B cell (primary cell): ENCODE measurements at regions not wholly inside any gene's neighbourhood (a gene's known extent, or its start where the extent isn't known, plus 50 kb on each side); places are given as distances from the start of the nearest gene placed in this dataset.

Source experiments
- ATAC-seq: fragments of 200-7000 bp; cut with Tn5 transposase; one replicate; pipeline ENCODE4 v1.10.0; 2021; ENCODE audit warnings: low read depth, mild to moderate bottlenecking, moderate number of reproducible peaks, moderate library complexity
- CTCF ChIA-PET: fragments of 350-600 bp; sonication (Branson Sonifier 250); formaldehyde crosslinking; loops from one replicate; lab custom pipeline; 2021; ENCODE audit warnings: antibody characterized with exemption, inconsistent platforms; lab: Charles Lee
- POLR2A ChIA-PET: fragments of 350-600 bp; sonication (Branson Sonifier 250); formaldehyde crosslinking; loops from one replicate; lab custom pipeline; 2021; ENCODE audit warnings: antibody characterized with exemption; lab: Charles Lee
- DNase-seq: peaks from one replicate; pipeline ENCODE4 v3.0.0; 2013
- H2AFZ ChIP-seq: 2 replicates; pipeline ENCODE4 v1.6.1; 2012; ENCODE audit warnings: mild to moderate bottlenecking, low read depth, low read length; ENCODE audit not compliant: insufficient read depth, poor library complexity, severe bottlenecking
- H3K27ac ChIP-seq, 2 donors: 1 replicate in 1 of 2; 2 replicates in 1 of 2; pipeline ENCODE4 v1.5.1; 2012 to 2013; ENCODE audit warnings: low read length in 2 of 2, mild to moderate bottlenecking in 2 of 2, moderate library complexity in 1 of 2
- H3K27me3 ChIP-seq, 4 experiments: fragments of 200-600 bp in 1 of 4; sonication (generic) in 1 of 4; replicated peaks in 1 of 4; 1 replicate in 2 of 4; 2 replicates in 2 of 4; pipeline versions ENCODE4 v1.6.1 to v1.7.0; 2013 to 2016; ENCODE audit warnings: low read length in 3 of 4, mild to moderate bottlenecking in 2 of 4, mixed read lengths in 1 of 4, moderate library complexity in 1 of 4; ENCODE audit not compliant: insufficient read depth in 4 of 4, control insufficient read depth in 3 of 4; ENCODE audit errors: control extremely low read depth in 1 of 4
- H3K36me3 ChIP-seq, 2 experiments: replicated peaks in 1 of 2; 1 replicate in 1 of 2; 2 replicates in 1 of 2; pipeline versions ENCODE4 v1.6.1 to v1.7.1; 2013; ENCODE audit warnings: low read length in 1 of 2; ENCODE audit not compliant: insufficient read depth in 2 of 2, control insufficient read depth in 1 of 2; ENCODE audit errors: control extremely low read depth in 1 of 2, extremely low read depth in 1 of 2
- H3K4me1 ChIP-seq, 2 donors: fragments of 200-600 bp in 1 of 2; sonication (generic) in 1 of 2; 1 replicate in 1 of 2; 2 replicates in 1 of 2; pipeline versions ENCODE4 v1.5.1 to v1.6.1; 2013 to 2017; ENCODE audit warnings: low read length in 2 of 2; ENCODE audit not compliant: control insufficient read depth in 2 of 2, insufficient read depth in 2 of 2
- H3K4me2 ChIP-seq: replicated peaks from 2 replicates; pipeline ENCODE3; 2012; ENCODE audit warnings: mild to moderate bottlenecking, low read depth, low read length; ENCODE audit not compliant: poor library complexity, severe bottlenecking
- H3K4me3 ChIP-seq, 5 experiments: fragments of 200-600 bp in 1 of 5; sonication (generic) in 1 of 5; 1 replicate in 3 of 5; 2 replicates in 2 of 5; pipeline versions ENCODE4 v1.5.1 to v1.7.0; 2011 to 2016; ENCODE audit warnings: low read length in 4 of 5, mild to moderate bottlenecking in 4 of 5, low read depth in 2 of 5, control low read depth in 1 of 5, moderate library complexity in 1 of 5; ENCODE audit not compliant: insufficient read depth in 1 of 5; ENCODE audit errors: control extremely low read depth in 1 of 5, extremely low read depth in 1 of 5
- H3K79me2 ChIP-seq: fragments of 200-600 bp; sonication (generic); one replicate; pipeline ENCODE4 v1.6.0; 2016; ENCODE audit warnings: low read length; ENCODE audit not compliant: control insufficient read depth, insufficient read depth
- H3K9ac ChIP-seq: fragments of 200-600 bp; sonication (generic); 2 replicates; pipeline ENCODE4 v1.6.1; 2017; ENCODE audit warnings: mild to moderate bottlenecking, low read length, moderate library complexity
- H3K9me3 ChIP-seq, 3 donors: one replicate each; pipeline versions ENCODE4 v1.6.1 to v1.7.1; 2013; ENCODE audit warnings: low read length in 2 of 3; ENCODE audit not compliant: control insufficient read depth in 2 of 3, insufficient read depth in 1 of 3; ENCODE audit errors: control extremely low read depth in 1 of 3
- H4K20me1 ChIP-seq: 2 replicates; pipeline ENCODE4 v1.6.0; 2012; ENCODE audit warnings: mild to moderate bottlenecking, low read length; ENCODE audit not compliant: insufficient read depth, control insufficient read depth, poor library complexity, severe bottlenecking
- H3K27ac Mint-ChIP-seq: one replicate; pipeline ENCODE4 v1.8.0; 2021; ENCODE audit warnings: mixed read lengths
- H3K27me3 Mint-ChIP-seq: one replicate; pipeline ENCODE4 v1.8.0; 2021; ENCODE audit warnings: mixed read lengths
- H3K4me1 Mint-ChIP-seq: one replicate; pipeline ENCODE4 v1.8.0; 2021; ENCODE audit warnings: mixed read lengths
- H3K4me3 Mint-ChIP-seq: one replicate; pipeline ENCODE4 v1.8.0; 2021; ENCODE audit warnings: mixed read lengths
- H3K9me3 Mint-ChIP-seq: one replicate; pipeline ENCODE4 v1.8.0; 2022; ENCODE audit warnings: mixed read lengths; ENCODE audit not compliant: insufficient read depth
- EZH2 ChIP-seq: IDR thresholded peaks from 2 replicates; pipeline ENCODE4 v1.6.1; 2012; ENCODE audit warnings: borderline replicate concordance, low read depth, mild to moderate bottlenecking, moderate library complexity, low read length; ENCODE audit not compliant: insufficient read depth, poor library complexity, severe bottlenecking
- WGBS: methylation state at CpG from one replicate; pipeline ENCODE4 v1.1.5; 2013; ENCODE audit warnings: missing lambda C conversion rate; ENCODE audit not compliant: insufficient coverage; 5-methylcytosine and 5-hydroxymethylcytosine counted together
- intact Hi-C: fragments of 100-400 bp; cut with micrococcal nuclease; formaldehyde crosslinking; loops from one replicate; pipeline ENCODE4 v1.10.0; 2022
- TF ChIP-seq, protein P1 (sequence below): fragments of 200-600 bp; IDR thresholded peaks from one replicate; pipeline ENCODE4 v1.8.0; 2022; ENCODE audit warnings: antibody characterized with exemption, mild to moderate bottlenecking

GRCh38 chr18:68623342-68623741 is 91.6 kb downstream of the TMX3 start:
- Histone ChIP-seq H3K79me2 (no peaks in the 10 kb centered on the region), H3K4me2 (no peak overlapping the region), H2AFZ (no peak overlapping the region), H3K27ac (no peak overlapping the region), H3K9me3 (no peaks in the 10 kb centered on the region), H3K36me3 (no peaks in the 10 kb centered on the region), H3K27me3 (no peaks in the 10 kb centered on the region), H4K20me1 (no peaks in the 10 kb centered on the region), H3K9ac (no peak overlapping the region), H3K4me3 (no peak overlapping the region), H3K4me1 (no peaks in the 10 kb centered on the region)
- H3K4me3 Mint-ChIP-seq, result no peak overlapping the region
- no peaks in the 10 kb centered on the region for H3K9me3 Mint-ChIP-seq
- H3K4me1 Mint-ChIP-seq, result no peaks in the 10 kb centered on the region
- DNase-seq, result peak; percentile 8
- TF ChIP-seq, protein P1, sequence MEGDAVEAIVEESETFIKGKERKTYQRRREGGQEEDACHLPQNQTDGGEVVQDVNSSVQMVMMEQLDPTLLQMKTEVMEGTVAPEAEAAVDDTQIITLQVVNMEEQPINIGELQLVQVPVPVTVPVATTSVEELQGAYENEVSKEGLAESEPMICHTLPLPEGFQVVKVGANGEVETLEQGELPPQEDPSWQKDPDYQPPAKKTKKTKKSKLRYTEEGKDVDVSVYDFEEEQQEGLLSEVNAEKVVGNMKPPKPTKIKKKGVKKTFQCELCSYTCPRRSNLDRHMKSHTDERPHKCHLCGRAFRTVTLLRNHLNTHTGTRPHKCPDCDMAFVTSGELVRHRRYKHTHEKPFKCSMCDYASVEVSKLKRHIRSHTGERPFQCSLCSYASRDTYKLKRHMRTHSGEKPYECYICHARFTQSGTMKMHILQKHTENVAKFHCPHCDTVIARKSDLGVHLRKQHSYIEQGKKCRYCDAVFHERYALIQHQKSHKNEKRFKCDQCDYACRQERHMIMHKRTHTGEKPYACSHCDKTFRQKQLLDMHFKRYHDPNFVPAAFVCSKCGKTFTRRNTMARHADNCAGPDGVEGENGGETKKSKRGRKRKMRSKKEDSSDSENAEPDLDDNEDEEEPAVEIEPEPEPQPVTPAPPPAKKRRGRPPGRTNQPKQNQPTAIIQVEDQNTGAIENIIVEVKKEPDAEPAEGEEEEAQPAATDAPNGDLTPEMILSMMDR, result peak; percentile 29
- TF ChIP-seq EZH2, result no peak
- ChIA-PET POLR2A (no interaction called here), CTCF (no interaction called here)
- no peaks in the 10 kb centered on the region for H3K27me3 Mint-ChIP-seq
- no CpG with 5 or more reads among the region's 3 CpGs for WGBS
- no peak for ATAC-seq
- intact Hi-C loops, result loop anchor here (1.0 kb wide), 1 partner anchor 1406 kb away; no protein-coding TSS in a partner anchor
- no peak overlapping the region for H3K27ac Mint-ChIP-seq

DNA sequence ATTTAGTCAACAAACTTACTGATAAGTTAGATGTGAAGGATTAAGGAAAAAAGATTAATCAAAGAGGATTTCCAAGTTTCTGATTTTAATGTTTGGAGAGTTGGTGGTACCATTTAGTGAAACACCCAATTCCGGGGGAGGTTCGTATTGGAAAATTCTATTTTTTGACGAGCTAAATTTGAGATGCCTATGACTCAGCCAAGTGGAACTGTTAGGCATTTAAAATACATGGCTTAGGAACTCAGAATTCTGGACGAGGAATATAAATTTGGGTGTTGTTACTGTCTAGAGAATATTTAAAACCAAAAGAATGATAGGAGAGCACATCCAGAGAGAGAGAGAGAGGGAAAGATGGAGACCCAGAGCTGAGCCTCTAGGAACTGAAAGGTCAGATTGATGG is 103.6 kb downstream of the TMX3 start:
- Histone ChIP-seq H3K9ac (no peak overlapping the region), H3K4me3 (no peak overlapping the region), H3K36me3 (no peaks in the 10 kb centered on the region), H3K4me2 (no peak overlapping the region), H2AFZ (no peak overlapping the region), H3K79me2 (no peaks in the 10 kb centered on the region), H3K4me1 (no peaks in the 10 kb centered on the region), H3K27me3 (no peaks in the 10 kb centered on the region), H3K27ac (no peak overlapping the region), H3K9me3 (no peaks in the 10 kb centered on the region), H4K20me1 (no peaks in the 10 kb centered on the region)
- ChIA-PET POLR2A (no interaction called here), CTCF (no interaction called here)
- intact Hi-C loops, result no loop called here
- H3K27ac Mint-ChIP-seq, result no peak overlapping the region
- ATAC-seq, result no peak
- H3K4me3 Mint-ChIP-seq, result no peak overlapping the region
- no peaks in the 10 kb centered on the region for H3K9me3 Mint-ChIP-seq
- DNase-seq, result no peak
- H3K27me3 Mint-ChIP-seq, result no peaks in the 10 kb centered on the region
- WGBS, result 95% methylated on average over 4 of the region's 4 CpGs
- TF ChIP-seq, protein P1, result no peak
- TF ChIP-seq EZH2, result no peak
- H3K4me1 Mint-ChIP-seq, result no peaks in the 10 kb centered on the region
